Hippocampal formation (tissue), 2 donors: ENCODE measurements at regions not wholly inside any gene's neighbourhood (a gene's known extent, or its start where the extent isn't known, plus 50 kb on each side); places are given as distances from the start of the nearest gene placed in this dataset.

Experiments
- DNase-seq, 2 donors: peaks; one replicate each; lab custom pipeline; 2025; lab: John Stamatoyannopoulos, UW

- no peak for DNase-seq
These were observed 51.9 kb upstream of the OTOL1 start for GRCh38 chr3:161444694-161445077.

GRCh38 chr3:161443921-161444693, 52.5 kb upstream of the OTOL1 start:
- no peak for DNase-seq

GRCh38 chr3:161430307-161430706, 59.0 kb upstream of the SPTSSB start:
- no peak for DNase-seq

- no peak for DNase-seq
These were observed 56.0 kb upstream of the SPTSSB start for GRCh38 chr3:161427347-161427746.

- no peak for DNase-seq
These were observed 55.4 kb upstream of the SPTSSB start for GRCh38 chr3:161426758-161427157.

GRCh38 chr3:161423911-161424522, 52.7 kb upstream of the SPTSSB start:
- peak in 1 of 2 donors; percentile 75 for DNase-seq

GRCh38 chr3:161422171-161422700, 50.9 kb upstream of the SPTSSB start:
- DNase-seq = no peak
